B cell (primary cell): ENCODE measurements at regions not wholly inside any gene's neighbourhood (a gene's known extent, or its start where the extent isn't known, plus 50 kb on each side); places are given as distances from the start of the nearest gene placed in this dataset.
"Not testable (repeated sequence)": the region's sequence is repeated elsewhere in the genome, so short reads cannot be mapped to it uniquely, and the experiment has no call there.

Experiments used
- EZH2 ChIP-seq: IDR thresholded peaks from 2 replicates; pipeline ENCODE4 v1.6.1; 2012; ENCODE audit warnings: borderline replicate concordance, low read depth, mild to moderate bottlenecking, moderate library complexity, low read length; ENCODE audit not compliant: insufficient read depth, poor library complexity, severe bottlenecking
- TF ChIP-seq, protein P1 (sequence below): fragments of 200-600 bp; IDR thresholded peaks from one replicate; pipeline ENCODE4 v1.8.0; 2022; ENCODE audit warnings: antibody characterized with exemption, mild to moderate bottlenecking

DNA sequence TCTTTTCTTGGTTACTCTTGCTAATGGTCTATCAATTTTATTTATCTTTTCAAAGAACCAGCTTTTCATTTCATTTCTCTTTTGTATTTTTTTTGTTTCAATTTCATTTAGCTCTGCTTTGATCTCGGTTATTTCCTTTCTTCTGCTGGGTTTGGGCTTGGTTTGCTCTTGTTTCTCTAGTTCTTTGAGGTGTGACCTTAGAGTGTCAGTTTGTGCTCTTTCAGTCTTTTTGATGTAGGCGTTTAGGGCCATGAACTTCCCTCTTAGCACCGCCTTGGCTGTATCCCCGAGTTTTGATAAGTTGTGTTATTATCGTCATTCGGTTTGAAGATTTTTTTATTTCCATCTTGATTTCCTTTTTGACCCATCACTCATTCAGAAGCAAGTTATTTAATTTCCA lies 265.5 kb downstream of the VAPA start:
- TF ChIP-seq, protein P1, sequence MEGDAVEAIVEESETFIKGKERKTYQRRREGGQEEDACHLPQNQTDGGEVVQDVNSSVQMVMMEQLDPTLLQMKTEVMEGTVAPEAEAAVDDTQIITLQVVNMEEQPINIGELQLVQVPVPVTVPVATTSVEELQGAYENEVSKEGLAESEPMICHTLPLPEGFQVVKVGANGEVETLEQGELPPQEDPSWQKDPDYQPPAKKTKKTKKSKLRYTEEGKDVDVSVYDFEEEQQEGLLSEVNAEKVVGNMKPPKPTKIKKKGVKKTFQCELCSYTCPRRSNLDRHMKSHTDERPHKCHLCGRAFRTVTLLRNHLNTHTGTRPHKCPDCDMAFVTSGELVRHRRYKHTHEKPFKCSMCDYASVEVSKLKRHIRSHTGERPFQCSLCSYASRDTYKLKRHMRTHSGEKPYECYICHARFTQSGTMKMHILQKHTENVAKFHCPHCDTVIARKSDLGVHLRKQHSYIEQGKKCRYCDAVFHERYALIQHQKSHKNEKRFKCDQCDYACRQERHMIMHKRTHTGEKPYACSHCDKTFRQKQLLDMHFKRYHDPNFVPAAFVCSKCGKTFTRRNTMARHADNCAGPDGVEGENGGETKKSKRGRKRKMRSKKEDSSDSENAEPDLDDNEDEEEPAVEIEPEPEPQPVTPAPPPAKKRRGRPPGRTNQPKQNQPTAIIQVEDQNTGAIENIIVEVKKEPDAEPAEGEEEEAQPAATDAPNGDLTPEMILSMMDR, result not testable (repeated sequence)
- not testable (repeated sequence) for TF ChIP-seq EZH2
